VCaP (cell line): ENCODE measurements at regions not wholly inside any gene's neighbourhood (a gene's known extent, or its start where the extent isn't known, plus 50 kb on each side); places are given as distances from the start of the nearest gene placed in this dataset.

Experiments used
- H3K27ac ChIP-seq: fragments of 450-650 bp; 2 replicates; pipeline ENCODE4 v1.5.1; 2017
- CTCF ChIP-seq: fragments of 450-650 bp; conservative IDR thresholded peaks from 2 replicates; pipeline ENCODE4 v1.5.1; 2017; ENCODE audit warnings: mild to moderate bottlenecking, moderate library complexity

- TF ChIP-seq CTCF = no peak
- no peak overlapping the region for H3K27ac ChIP-seq
These were observed 170.4 kb upstream of the TET2 start for GRCh38 chr4:104976262-104976661.

DNA sequence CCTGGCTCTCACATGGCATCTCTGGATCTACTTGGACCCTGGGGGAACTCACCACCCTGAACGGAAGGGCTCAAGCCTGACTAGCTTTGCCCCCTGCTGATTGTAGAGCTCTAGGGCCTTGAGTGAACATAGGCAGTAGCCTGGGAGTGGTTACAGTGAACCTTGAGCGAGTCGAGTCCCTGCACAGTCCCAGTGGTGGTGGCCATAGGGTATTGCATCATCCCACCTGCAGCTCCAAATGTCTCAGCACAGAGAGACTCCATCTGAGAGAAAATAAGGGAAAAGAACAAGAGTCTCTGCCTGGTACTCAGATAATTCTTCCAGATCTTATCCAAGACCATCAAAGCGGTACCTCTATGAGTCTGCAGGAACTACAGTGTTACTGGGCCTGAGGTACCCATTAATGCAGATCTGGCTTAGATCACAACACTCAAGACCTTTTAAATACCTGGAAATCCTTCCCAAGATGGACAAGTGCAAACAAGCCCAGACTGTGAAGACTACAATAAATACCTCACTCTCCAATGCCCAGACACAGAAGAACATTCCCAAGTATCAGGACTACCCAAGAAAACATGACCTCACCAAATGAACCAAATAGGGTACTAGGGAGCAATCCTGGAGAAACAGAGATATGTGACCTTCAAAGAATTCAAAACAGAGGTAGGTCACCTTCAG, 167.5 kb upstream of the TET2 start:
- no peak overlapping the region for H3K27ac ChIP-seq
- TF ChIP-seq CTCF = no peak

DNA sequence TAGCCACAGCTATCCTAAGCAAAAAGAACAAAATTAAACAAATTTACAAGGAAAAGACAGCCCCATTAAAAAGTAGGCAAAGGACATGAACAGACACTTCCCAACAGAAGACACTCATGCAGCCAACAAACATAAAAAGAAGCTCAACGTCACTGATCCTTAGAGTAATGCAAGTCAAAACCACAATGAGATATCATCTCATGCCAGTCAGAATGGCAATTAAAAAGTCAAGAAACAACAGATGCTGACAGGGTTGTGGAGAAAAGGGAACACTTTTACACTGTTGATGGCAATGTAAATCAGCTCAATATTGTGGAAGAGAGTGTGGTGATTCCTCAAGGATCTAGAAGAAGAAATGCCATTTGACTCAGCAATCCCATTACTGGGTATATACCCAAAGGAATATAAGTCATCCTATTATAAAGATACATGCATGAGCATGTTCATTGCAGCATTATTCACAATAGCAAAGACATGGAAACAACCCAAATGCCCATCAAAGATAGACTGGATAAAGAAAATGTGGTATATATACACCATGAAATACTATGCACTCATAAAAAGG, 163.0 kb upstream of the TET2 start:
- H3K27ac ChIP-seq = no peak overlapping the region
- no peak for TF ChIP-seq CTCF

DNA sequence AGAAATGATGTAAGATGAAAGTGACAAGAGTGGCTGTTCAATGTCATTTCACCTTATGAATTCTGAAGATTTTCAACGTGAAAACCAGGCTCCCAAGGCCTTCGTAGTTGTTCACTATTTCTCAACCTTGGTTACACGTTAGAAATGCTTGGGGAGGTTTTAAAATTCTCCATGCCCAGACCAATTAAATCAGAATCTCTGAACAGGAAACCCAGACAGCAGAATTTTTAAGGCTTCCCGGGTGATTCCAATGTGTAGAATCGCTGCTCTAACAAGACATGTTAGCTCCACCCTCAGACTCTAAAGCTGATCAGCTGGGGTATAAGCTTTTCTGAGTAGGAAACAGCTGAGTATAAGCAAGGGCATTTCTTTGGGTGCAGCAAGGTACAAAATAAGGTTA, 160.4 kb upstream of the TET2 start:
- TF ChIP-seq CTCF = no peak

GRCh38 chr4:104989371-104989770, 157.3 kb upstream of the TET2 start:
- TF ChIP-seq CTCF = no peak

More for the DNA sequence above, 160.4 kb upstream of the TET2 start:
- H3K27ac ChIP-seq = no peak overlapping the region

GRCh38 chr4:105002278-105002677, 144.4 kb upstream of the TET2 start:
- H3K27ac ChIP-seq = no peak overlapping the region
- TF ChIP-seq CTCF = no peak

More at GRCh38 chr4:104989371-104989770, 157.3 kb upstream of the TET2 start:
- no peak overlapping the region for H3K27ac ChIP-seq

GRCh38 chr4:105014234-105014633, 132.4 kb upstream of the TET2 start:
- H3K27ac ChIP-seq = no peak overlapping the region
- no peak for TF ChIP-seq CTCF
